WTC11 (cell line): ENCODE measurements at regions not wholly inside any gene's neighbourhood (a gene's known extent, or its start where the extent isn't known, plus 50 kb on each side); places are given as distances from the start of the nearest gene placed in this dataset.

Source experiments
- ATAC-seq: fragments of 200-7000 bp; cut with Tn5 transposase; 2 replicates; pipeline ENCODE4 v1.10.0; 2021; ENCODE audit warnings: mild to moderate bottlenecking, moderate library complexity
- CTCF ChIA-PET: fragments of 300-600 bp; sonication (Branson Sonifier 250); formaldehyde crosslinking; loops from one replicate; lab custom pipeline; 2021; ENCODE audit warnings: antibody characterized with exemption; lab: Charles Lee
- POLR2A ChIA-PET: fragments of 350-600 bp; sonication (Branson Sonifier 250); formaldehyde crosslinking; loops from one replicate; lab custom pipeline; 2021; ENCODE audit warnings: antibody characterized with exemption; lab: Charles Lee
- DNase-seq: peaks from one replicate; pipeline ENCODE4 v3.0.0; 2021; ENCODE audit warnings: low spot score
- H3K27ac Mint-ChIP-seq: 2 replicates; pipeline ENCODE4 v1.8.0; 2021; ENCODE audit warnings: mixed read lengths
- H3K27me3 Mint-ChIP-seq: 2 replicates; pipeline ENCODE4 v1.8.0; 2021; ENCODE audit warnings: low read depth, mild to moderate bottlenecking, moderate library complexity, mixed read lengths
- H3K36me3 Mint-ChIP-seq: 2 replicates; pipeline ENCODE4 v1.8.0; 2021; ENCODE audit warnings: mixed read lengths
- H3K4me1 Mint-ChIP-seq: 2 replicates; pipeline ENCODE4 v1.8.0; 2022; ENCODE audit warnings: mixed read lengths
- H3K4me3 Mint-ChIP-seq: 2 replicates; pipeline ENCODE4 v1.8.0; 2021; ENCODE audit warnings: mild to moderate bottlenecking, moderate library complexity, mixed read lengths
- H3K9me3 Mint-ChIP-seq: 2 replicates; pipeline ENCODE4 v1.8.0; 2021; ENCODE audit warnings: mixed read lengths
- GABPB1 ChIP-seq: sonication (generic); formaldehyde crosslinking; IDR thresholded peaks from 2 replicates; pipeline ENCODE4 v1.8.1; 2023; ENCODE audit warnings: mild to moderate bottlenecking, missing genetic modification reagents
- MXD4 ChIP-seq: fragments of 250-450 bp; sonication (Bioruptor Pico); IDR thresholded peaks from 2 replicates; pipeline ENCODE4 v1.8.0; 2021; ENCODE audit warnings: mild to moderate bottlenecking, moderate library complexity, borderline replicate concordance
- MYBL2 ChIP-seq: sonication (generic); formaldehyde crosslinking; IDR thresholded peaks from 2 replicates; pipeline ENCODE4 v1.8.1; 2023; ENCODE audit warnings: mild to moderate bottlenecking, moderate library complexity, missing genetic modification reagents
- NFATC4 ChIP-seq: fragments of 250-450 bp; sonication (Bioruptor Pico); IDR thresholded peaks from 2 replicates; pipeline ENCODE4 v1.9.0; 2021; ENCODE audit warnings: mild to moderate bottlenecking
- NFE2L1 ChIP-seq: sonication (generic); formaldehyde crosslinking; IDR thresholded peaks from 2 replicates; pipeline ENCODE4 v1.8.1; 2023; ENCODE audit warnings: missing genetic modification reagents
- NR1H2 ChIP-seq: sonication (generic); formaldehyde crosslinking; IDR thresholded peaks from 2 replicates; pipeline ENCODE4 v1.9.0; 2021; ENCODE audit warnings: mild to moderate bottlenecking, moderate library complexity, missing genetic modification reagents
- SMAD3 ChIP-seq: sonication (generic); formaldehyde crosslinking; IDR thresholded peaks from 2 replicates; pipeline ENCODE4 v1.8.0; 2022; ENCODE audit warnings: missing genetic modification reagents, mild to moderate bottlenecking, borderline replicate concordance
- SP1 ChIP-seq: sonication (generic); formaldehyde crosslinking; conservative IDR thresholded peaks from 2 replicates; pipeline ENCODE4 v1.8.1; 2022; ENCODE audit warnings: missing genetic modification reagents
- ZNF138 ChIP-seq: sonication (generic); formaldehyde crosslinking; conservative IDR thresholded peaks from 2 replicates; pipeline ENCODE4 v1.8.1; 2022; ENCODE audit warnings: mild to moderate bottlenecking, moderate library complexity, missing genetic modification reagents
- ZNF416 ChIP-seq: fragments of 250-450 bp; sonication (Bioruptor Pico); IDR thresholded peaks from 2 replicates; pipeline ENCODE4 v1.9.0; 2021; ENCODE audit warnings: mild to moderate bottlenecking, inconsistent platforms
- TF ChIP-seq, protein P1 (sequence below): sonication (generic); formaldehyde crosslinking; IDR thresholded peaks from 2 replicates; pipeline ENCODE4 v1.8.0; 2022; ENCODE audit warnings: missing genetic modification reagents
- TF ChIP-seq, protein P2 (sequence below): sonication (generic); formaldehyde crosslinking; IDR thresholded peaks from 2 replicates; pipeline ENCODE4 v1.8.0; 2023; ENCODE audit warnings: missing genetic modification reagents, mild to moderate bottlenecking, borderline replicate concordance
- TF ChIP-seq, protein P3 (sequence below): fragments of 250-450 bp; sonication (Bioruptor Pico); IDR thresholded peaks from 2 replicates; pipeline ENCODE4 v1.9.0; 2021; ENCODE audit warnings: mild to moderate bottlenecking
- TF ChIP-seq, protein P4 (sequence below): fragments of 250-450 bp; sonication (Bioruptor Pico); IDR thresholded peaks from 2 replicates; pipeline ENCODE4 v1.8.0; 2021; ENCODE audit warnings: mild to moderate bottlenecking

DNA sequence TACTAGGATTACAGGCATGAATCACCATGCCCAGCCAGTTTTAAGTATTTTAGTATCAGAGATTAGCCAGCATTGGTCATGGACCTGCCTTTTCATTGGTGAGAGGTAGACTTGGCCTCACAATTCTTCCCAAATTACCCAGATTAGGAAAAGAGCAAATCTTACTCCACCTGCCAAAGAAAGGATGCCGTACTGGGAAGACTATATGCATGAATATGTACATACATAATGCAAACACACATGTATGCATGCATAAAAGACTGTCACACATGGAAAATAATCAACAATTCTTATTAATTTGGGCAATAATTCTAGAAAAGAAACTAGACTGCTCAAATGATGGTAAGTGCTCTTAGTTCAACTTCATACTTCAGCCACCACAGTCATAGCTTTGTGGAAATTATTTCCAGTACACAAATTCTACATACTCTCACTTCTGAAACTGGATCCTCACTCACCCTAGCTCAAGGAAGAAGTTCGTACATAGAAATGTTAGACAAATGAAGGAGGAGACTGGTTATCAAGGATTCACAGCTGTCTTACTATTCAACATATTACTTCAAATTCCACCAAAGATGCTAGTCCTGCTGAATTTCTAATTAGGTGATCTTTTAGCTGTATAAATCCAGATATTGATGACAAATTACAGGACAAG is 73.7 kb downstream of the MINAR2 start:
- Mint-ChIP-seq H3K4me1 (no peaks in the 10 kb centered on the region), H3K27ac (no peak overlapping the region)
- TF ChIP-seq MXD4 (CRISPR knock-in tag), result no peak
- no peak for TF ChIP-seq NFATC4 (CRISPR knock-in tag)
- TF ChIP-seq MYBL2 (CRISPR knock-in tag), result no peak
- TF ChIP-seq ZNF416, result no peak
- no peak for TF ChIP-seq NFE2L1 (CRISPR knock-in tag)
- TF ChIP-seq, protein P1, sequence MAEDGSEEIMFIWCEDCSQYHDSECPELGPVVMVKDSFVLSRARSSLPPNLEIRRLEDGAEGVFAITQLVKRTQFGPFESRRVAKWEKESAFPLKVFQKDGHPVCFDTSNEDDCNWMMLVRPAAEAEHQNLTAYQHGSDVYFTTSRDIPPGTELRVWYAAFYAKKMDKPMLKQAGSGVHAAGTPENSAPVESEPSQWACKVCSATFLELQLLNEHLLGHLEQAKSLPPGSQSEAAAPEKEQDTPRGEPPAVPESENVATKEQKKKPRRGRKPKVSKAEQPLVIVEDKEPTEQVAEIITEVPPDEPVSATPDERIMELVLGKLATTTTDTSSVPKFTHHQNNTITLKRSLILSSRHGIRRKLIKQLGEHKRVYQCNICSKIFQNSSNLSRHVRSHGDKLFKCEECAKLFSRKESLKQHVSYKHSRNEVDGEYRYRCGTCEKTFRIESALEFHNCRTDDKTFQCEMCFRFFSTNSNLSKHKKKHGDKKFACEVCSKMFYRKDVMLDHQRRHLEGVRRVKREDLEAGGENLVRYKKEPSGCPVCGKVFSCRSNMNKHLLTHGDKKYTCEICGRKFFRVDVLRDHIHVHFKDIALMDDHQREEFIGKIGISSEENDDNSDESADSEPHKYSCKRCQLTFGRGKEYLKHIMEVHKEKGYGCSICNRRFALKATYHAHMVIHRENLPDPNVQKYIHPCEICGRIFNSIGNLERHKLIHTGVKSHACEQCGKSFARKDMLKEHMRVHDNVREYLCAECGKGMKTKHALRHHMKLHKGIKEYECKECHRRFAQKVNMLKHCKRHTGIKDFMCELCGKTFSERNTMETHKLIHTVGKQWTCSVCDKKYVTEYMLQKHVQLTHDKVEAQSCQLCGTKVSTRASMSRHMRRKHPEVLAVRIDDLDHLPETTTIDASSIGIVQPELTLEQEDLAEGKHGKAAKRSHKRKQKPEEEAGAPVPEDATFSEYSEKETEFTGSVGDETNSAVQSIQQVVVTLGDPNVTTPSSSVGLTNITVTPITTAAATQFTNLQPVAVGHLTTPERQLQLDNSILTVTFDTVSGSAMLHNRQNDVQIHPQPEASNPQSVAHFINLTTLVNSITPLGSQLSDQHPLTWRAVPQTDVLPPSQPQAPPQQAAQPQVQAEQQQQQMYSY (CRISPR knock-in tag), result no peak

DNA sequence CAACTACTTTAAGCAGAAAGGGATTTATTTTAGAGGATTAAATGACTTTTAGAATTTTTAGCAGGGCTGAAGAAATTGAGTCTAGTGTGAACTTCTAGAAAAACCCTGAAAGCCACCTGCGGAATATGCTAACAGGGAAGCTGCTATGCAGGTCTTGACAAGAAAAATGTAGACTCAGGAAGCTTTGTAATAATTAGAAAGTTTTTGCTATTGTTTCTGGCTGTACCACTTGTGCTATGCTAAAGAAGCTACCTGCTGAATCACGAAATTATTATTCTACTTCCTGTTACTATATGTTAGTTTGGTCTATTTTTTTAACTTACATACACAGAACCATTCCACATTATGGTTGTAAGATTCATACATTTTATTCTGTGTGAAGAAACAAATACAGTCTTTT is 74.0 kb upstream of the CHSY3 start:
- Mint-ChIP-seq H3K27me3 (no peaks in the 10 kb centered on the region), H3K9me3 (no peaks in the 10 kb centered on the region), H3K27ac (no peak overlapping the region), H3K4me1 (no peaks in the 10 kb centered on the region), H3K36me3 (no peaks in the 10 kb centered on the region), H3K4me3 (no peak overlapping the region)
- ATAC-seq (no peak), DNase-seq (no peak)
- TF ChIP-seq, protein P2, sequence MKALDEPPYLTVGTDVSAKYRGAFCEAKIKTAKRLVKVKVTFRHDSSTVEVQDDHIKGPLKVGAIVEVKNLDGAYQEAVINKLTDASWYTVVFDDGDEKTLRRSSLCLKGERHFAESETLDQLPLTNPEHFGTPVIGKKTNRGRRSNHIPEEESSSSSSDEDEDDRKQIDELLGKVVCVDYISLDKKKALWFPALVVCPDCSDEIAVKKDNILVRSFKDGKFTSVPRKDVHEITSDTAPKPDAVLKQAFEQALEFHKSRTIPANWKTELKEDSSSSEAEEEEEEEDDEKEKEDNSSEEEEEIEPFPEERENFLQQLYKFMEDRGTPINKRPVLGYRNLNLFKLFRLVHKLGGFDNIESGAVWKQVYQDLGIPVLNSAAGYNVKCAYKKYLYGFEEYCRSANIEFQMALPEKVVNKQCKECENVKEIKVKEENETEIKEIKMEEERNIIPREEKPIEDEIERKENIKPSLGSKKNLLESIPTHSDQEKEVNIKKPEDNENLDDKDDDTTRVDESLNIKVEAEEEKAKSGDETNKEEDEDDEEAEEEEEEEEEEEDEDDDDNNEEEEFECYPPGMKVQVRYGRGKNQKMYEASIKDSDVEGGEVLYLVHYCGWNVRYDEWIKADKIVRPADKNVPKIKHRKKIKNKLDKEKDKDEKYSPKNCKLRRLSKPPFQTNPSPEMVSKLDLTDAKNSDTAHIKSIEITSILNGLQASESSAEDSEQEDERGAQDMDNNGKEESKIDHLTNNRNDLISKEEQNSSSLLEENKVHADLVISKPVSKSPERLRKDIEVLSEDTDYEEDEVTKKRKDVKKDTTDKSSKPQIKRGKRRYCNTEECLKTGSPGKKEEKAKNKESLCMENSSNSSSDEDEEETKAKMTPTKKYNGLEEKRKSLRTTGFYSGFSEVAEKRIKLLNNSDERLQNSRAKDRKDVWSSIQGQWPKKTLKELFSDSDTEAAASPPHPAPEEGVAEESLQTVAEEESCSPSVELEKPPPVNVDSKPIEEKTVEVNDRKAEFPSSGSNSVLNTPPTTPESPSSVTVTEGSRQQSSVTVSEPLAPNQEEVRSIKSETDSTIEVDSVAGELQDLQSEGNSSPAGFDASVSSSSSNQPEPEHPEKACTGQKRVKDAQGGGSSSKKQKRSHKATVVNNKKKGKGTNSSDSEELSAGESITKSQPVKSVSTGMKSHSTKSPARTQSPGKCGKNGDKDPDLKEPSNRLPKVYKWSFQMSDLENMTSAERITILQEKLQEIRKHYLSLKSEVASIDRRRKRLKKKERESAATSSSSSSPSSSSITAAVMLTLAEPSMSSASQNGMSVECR (CRISPR knock-in tag), result no peak
- no peak for TF ChIP-seq SMAD3 (CRISPR knock-in tag)
- TF ChIP-seq, protein P3, sequence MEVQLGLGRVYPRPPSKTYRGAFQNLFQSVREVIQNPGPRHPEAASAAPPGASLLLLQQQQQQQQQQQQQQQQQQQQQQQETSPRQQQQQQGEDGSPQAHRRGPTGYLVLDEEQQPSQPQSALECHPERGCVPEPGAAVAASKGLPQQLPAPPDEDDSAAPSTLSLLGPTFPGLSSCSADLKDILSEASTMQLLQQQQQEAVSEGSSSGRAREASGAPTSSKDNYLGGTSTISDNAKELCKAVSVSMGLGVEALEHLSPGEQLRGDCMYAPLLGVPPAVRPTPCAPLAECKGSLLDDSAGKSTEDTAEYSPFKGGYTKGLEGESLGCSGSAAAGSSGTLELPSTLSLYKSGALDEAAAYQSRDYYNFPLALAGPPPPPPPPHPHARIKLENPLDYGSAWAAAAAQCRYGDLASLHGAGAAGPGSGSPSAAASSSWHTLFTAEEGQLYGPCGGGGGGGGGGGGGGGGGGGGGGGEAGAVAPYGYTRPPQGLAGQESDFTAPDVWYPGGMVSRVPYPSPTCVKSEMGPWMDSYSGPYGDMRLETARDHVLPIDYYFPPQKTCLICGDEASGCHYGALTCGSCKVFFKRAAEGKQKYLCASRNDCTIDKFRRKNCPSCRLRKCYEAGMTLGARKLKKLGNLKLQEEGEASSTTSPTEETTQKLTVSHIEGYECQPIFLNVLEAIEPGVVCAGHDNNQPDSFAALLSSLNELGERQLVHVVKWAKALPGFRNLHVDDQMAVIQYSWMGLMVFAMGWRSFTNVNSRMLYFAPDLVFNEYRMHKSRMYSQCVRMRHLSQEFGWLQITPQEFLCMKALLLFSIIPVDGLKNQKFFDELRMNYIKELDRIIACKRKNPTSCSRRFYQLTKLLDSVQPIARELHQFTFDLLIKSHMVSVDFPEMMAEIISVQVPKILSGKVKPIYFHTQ (CRISPR knock-in tag), result no peak
- no peak for TF ChIP-seq NR1H2
- TF ChIP-seq ZNF416, result no peak
- no peak for TF ChIP-seq GABPB1 (CRISPR knock-in tag)
- TF ChIP-seq, protein P1 (CRISPR knock-in tag), result no peak
- no peak for TF ChIP-seq SP1 (CRISPR knock-in tag)
- TF ChIP-seq ZNF138 (CRISPR knock-in tag), result no peak
- TF ChIP-seq, protein P4, sequence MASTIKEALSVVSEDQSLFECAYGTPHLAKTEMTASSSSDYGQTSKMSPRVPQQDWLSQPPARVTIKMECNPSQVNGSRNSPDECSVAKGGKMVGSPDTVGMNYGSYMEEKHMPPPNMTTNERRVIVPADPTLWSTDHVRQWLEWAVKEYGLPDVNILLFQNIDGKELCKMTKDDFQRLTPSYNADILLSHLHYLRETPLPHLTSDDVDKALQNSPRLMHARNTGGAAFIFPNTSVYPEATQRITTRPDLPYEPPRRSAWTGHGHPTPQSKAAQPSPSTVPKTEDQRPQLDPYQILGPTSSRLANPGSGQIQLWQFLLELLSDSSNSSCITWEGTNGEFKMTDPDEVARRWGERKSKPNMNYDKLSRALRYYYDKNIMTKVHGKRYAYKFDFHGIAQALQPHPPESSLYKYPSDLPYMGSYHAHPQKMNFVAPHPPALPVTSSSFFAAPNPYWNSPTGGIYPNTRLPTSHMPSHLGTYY, result no peak
- ChIA-PET POLR2A (no interaction called here), CTCF (interaction anchor here (2.0 kb wide), 1 partner anchor 59 kb away, joined by 5 read pairs; no protein-coding TSS in a partner anchor)

More for the DNA sequence above, 73.7 kb downstream of the MINAR2 start:
- Mint-ChIP-seq H3K36me3 (no peaks in the 10 kb centered on the region), H3K27me3 (no peaks in the 10 kb centered on the region; the same call in 1 of the 2 replicates), H3K4me3 (no peak overlapping the region), H3K9me3 (peaks cover 8% of the 10 kb centered on the region)
- DNase-seq, result no peak
- CTCF ChIA-PET, result interaction anchor here (1.4 to 3.2 kb wide), 3 partner anchors 31 to 50 kb away, joined by 4 to 15 read pairs (median 5); no protein-coding TSS in a partner anchor
- POLR2A ChIA-PET, result no interaction called here
- no peak for ATAC-seq
